ENCODE measurements at regions not wholly inside any gene's neighbourhood (a gene's known extent, or its start where the extent isn't known, plus 50 kb on each side); places are given as distances from the start of the nearest gene placed in this dataset.

DNA sequence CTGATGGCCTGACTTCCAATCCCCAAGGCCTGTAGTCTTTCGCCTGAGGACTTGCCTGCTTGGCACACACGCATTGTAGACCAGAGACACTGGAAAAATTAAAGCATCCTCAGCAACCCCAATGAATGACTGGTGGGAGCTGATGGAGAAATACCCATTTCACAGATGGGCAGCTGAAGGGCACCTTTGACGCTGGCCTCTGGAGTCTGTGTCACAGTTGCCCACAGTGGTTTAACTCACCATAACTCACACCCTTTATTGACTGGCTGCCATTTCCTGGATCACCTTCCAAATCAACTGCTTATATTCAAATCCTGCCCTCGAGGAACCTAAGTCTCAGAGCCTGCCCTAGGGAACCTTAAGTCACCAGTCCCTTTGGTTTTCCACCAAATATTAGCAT is 183.1 kb downstream of the SHQ1 start:
- TF ChIP-seq SIN3A (IDR thresholded peaks at IDR 0.05; ENCODE audit: borderline replicate concordance, insufficient read depth, low read depth, low read length): no peak
- TF ChIP-seq, protein P1, sequence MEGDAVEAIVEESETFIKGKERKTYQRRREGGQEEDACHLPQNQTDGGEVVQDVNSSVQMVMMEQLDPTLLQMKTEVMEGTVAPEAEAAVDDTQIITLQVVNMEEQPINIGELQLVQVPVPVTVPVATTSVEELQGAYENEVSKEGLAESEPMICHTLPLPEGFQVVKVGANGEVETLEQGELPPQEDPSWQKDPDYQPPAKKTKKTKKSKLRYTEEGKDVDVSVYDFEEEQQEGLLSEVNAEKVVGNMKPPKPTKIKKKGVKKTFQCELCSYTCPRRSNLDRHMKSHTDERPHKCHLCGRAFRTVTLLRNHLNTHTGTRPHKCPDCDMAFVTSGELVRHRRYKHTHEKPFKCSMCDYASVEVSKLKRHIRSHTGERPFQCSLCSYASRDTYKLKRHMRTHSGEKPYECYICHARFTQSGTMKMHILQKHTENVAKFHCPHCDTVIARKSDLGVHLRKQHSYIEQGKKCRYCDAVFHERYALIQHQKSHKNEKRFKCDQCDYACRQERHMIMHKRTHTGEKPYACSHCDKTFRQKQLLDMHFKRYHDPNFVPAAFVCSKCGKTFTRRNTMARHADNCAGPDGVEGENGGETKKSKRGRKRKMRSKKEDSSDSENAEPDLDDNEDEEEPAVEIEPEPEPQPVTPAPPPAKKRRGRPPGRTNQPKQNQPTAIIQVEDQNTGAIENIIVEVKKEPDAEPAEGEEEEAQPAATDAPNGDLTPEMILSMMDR (IDR thresholded peaks at IDR 0.05): no peak
- no peak for TF ChIP-seq POLR2AphosphoS5 (IDR thresholded peaks at IDR 0.05; ENCODE audit: low read depth, low read length)
- TF ChIP-seq, protein P2, sequence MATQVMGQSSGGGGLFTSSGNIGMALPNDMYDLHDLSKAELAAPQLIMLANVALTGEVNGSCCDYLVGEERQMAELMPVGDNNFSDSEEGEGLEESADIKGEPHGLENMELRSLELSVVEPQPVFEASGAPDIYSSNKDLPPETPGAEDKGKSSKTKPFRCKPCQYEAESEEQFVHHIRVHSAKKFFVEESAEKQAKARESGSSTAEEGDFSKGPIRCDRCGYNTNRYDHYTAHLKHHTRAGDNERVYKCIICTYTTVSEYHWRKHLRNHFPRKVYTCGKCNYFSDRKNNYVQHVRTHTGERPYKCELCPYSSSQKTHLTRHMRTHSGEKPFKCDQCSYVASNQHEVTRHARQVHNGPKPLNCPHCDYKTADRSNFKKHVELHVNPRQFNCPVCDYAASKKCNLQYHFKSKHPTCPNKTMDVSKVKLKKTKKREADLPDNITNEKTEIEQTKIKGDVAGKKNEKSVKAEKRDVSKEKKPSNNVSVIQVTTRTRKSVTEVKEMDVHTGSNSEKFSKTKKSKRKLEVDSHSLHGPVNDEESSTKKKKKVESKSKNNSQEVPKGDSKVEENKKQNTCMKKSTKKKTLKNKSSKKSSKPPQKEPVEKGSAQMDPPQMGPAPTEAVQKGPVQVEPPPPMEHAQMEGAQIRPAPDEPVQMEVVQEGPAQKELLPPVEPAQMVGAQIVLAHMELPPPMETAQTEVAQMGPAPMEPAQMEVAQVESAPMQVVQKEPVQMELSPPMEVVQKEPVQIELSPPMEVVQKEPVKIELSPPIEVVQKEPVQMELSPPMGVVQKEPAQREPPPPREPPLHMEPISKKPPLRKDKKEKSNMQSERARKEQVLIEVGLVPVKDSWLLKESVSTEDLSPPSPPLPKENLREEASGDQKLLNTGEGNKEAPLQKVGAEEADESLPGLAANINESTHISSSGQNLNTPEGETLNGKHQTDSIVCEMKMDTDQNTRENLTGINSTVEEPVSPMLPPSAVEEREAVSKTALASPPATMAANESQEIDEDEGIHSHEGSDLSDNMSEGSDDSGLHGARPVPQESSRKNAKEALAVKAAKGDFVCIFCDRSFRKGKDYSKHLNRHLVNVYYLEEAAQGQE (IDR thresholded peaks at IDR 0.05; ENCODE audit: insufficient read depth in 1 of 2, low read depth in 2 of 2, low read length in 1 of 2): no peak
